IMR-90 (cell line): ENCODE measurements at regions not wholly inside any gene's neighbourhood (a gene's known extent, or its start where the extent isn't known, plus 50 kb on each side); places are given as distances from the start of the nearest gene placed in this dataset.

Source experiments
- ATAC-seq: fragments of 200-7000 bp; cut with Tn5 transposase; 2 replicates; pipeline ENCODE4 v1.9.1; 2020; ENCODE audit warnings: low read depth, mild to moderate bottlenecking, moderate library complexity
- BruUV-seq: library from RNA; stranded (reverse); fragments of 400-500 nt; replicated peaks from 2 replicates; lab custom pipeline; 2021; lab: Mats Ljungman, UMichigan
- CTCF ChIA-PET: fragments of 300-600 bp; formaldehyde crosslinking; extraction: SDS; loops from one replicate; lab custom pipeline; 2021; ENCODE audit warnings: antibody characterized with exemption; lab: Yijun Ruan, JAX
- POLR2A ChIA-PET: fragments of 300-600 bp; sonication (Branson Sonifier 250); formaldehyde crosslinking; loops from one replicate; lab custom pipeline; 2022; ENCODE audit warnings: antibody characterized with exemption; ENCODE audit not compliant: unreplicated experiment; lab: Charles Lee
- DNase-seq: peaks from one replicate; pipeline ENCODE4 v3.0.0; 2013
- H2AFZ ChIP-seq: replicated peaks from 2 replicates; pipeline ENCODE3; 2013; ENCODE audit warnings: low read length, mild to moderate bottlenecking; ENCODE audit not compliant: poor library complexity
- H2AK5ac ChIP-seq: 2 replicates; pipeline ENCODE4 v1.6.1; 2013; ENCODE audit warnings: low read depth, low read length, inconsistent platforms
- H2AK9ac ChIP-seq: replicated peaks from 2 replicates; pipeline ENCODE3; 2013; ENCODE audit warnings: mild to moderate bottlenecking, low read depth, low read length, moderate library complexity; ENCODE audit not compliant: poor library complexity
- H2BK120ac ChIP-seq: 2 replicates; pipeline ENCODE4 v1.6.1; 2013; ENCODE audit warnings: low read depth, low read length, inconsistent platforms
- H2BK15ac ChIP-seq: 3 replicates; pipeline ENCODE4 v1.6.1; 2013; ENCODE audit warnings: low read depth, low read length, inconsistent platforms
- H2BK20ac ChIP-seq: 2 replicates; pipeline ENCODE4 v1.6.1; 2013; ENCODE audit warnings: low read depth, mild to moderate bottlenecking, inconsistent platforms, low read length, moderate library complexity
- H2BK5ac ChIP-seq: 2 replicates; pipeline ENCODE4 v1.6.1; 2013; ENCODE audit warnings: mild to moderate bottlenecking, low read depth, low read length, inconsistent platforms; ENCODE audit not compliant: poor library complexity, severe bottlenecking
- H3K14ac ChIP-seq: replicated peaks from 2 replicates; pipeline ENCODE4 v1.6.1; 2013; ENCODE audit warnings: low read depth, low read length, inconsistent platforms
- H3K18ac ChIP-seq: 2 replicates; pipeline ENCODE4 v1.6.1; 2013; ENCODE audit warnings: low read depth, low read length, control low read depth
- H3K23ac ChIP-seq: 2 replicates; pipeline ENCODE4 v1.6.1; 2013; ENCODE audit warnings: low read depth, low read length, inconsistent platforms
- H3K27ac ChIP-seq: 2 replicates; pipeline ENCODE4 v1.5.1; 2013; ENCODE audit warnings: mild to moderate bottlenecking, control low read depth, low read length; ENCODE audit not compliant: insufficient read depth
- H3K27me3 ChIP-seq: 2 replicates; pipeline ENCODE4 v1.6.1; 2013; ENCODE audit warnings: low read length; ENCODE audit not compliant: control insufficient read depth, insufficient read depth
- H3K36me3 ChIP-seq: 2 replicates; pipeline ENCODE4 v1.6.1; 2013; ENCODE audit warnings: low read length, mixed read lengths; ENCODE audit not compliant: control insufficient read depth, insufficient read depth
- H3K4ac ChIP-seq: 2 replicates; pipeline ENCODE4 v1.6.1; 2013; ENCODE audit warnings: low read depth, low read length, inconsistent platforms
- H3K4me1 ChIP-seq: 2 replicates; pipeline ENCODE4 v1.6.1; 2013; ENCODE audit warnings: low read length, mixed read lengths; ENCODE audit not compliant: control insufficient read depth, insufficient read depth
- H3K4me2 ChIP-seq: 2 replicates; pipeline ENCODE4 v1.6.1; 2013; ENCODE audit warnings: low read depth, mild to moderate bottlenecking, control low read depth, low read length, moderate library complexity
- H3K4me3 ChIP-seq: 2 replicates; pipeline ENCODE4 v1.5.1; 2013; ENCODE audit warnings: low read depth, mild to moderate bottlenecking, control low read depth, low read length, moderate library complexity; ENCODE audit not compliant: insufficient read depth
- H3K56ac ChIP-seq: 2 replicates; pipeline ENCODE4 v1.6.1; 2013; ENCODE audit warnings: low read length, inconsistent platforms; ENCODE audit not compliant: insufficient read depth; ENCODE audit errors: extremely low read depth
- H3K79me1 ChIP-seq, 2 experiments: 2 replicates each; pipeline ENCODE4 v1.6.1; 2013; ENCODE audit warnings: low read length in 2 of 2, inconsistent platforms in 1 of 2, low read depth in 1 of 2
- H3K9ac ChIP-seq: 2 replicates; pipeline ENCODE4 v1.6.1; 2013; ENCODE audit warnings: low read depth, low read length, control low read depth
- H3K9me1 ChIP-seq: 2 replicates; pipeline ENCODE4 v1.6.1; 2013; ENCODE audit warnings: low read length, inconsistent platforms; ENCODE audit not compliant: insufficient read depth
- H3K9me3 ChIP-seq: 2 replicates; pipeline ENCODE4 v1.6.1; 2013; ENCODE audit warnings: low read length; ENCODE audit not compliant: control insufficient read depth, insufficient read depth
- H4K20me1 ChIP-seq: 2 replicates; pipeline ENCODE4 v1.6.1; 2013; ENCODE audit warnings: low read length, inconsistent platforms; ENCODE audit not compliant: insufficient read depth
- H4K5ac ChIP-seq: 2 replicates; pipeline ENCODE4 v1.6.1; 2013; ENCODE audit warnings: mild to moderate bottlenecking, low read depth, low read length, control low read depth
- H4K8ac ChIP-seq, 2 experiments: 2 replicates each; pipeline ENCODE4 v1.6.1; 2013; ENCODE audit warnings: low read depth in 2 of 2, low read length in 2 of 2, control low read depth in 1 of 2, inconsistent platforms in 1 of 2
- H4K91ac ChIP-seq: 2 replicates; pipeline ENCODE4 v1.6.1; 2013; ENCODE audit warnings: low read depth, low read length, inconsistent platforms; ENCODE audit not compliant: insufficient read depth
- CEBPB ChIP-seq: IDR thresholded peaks from 2 replicates; pipeline ENCODE4 v1.6.1; 2012; ENCODE audit warnings: low read depth, low read length, improper control_type of control experiment
- CHD1 ChIP-seq: IDR thresholded peaks from 2 replicates; pipeline ENCODE4 v1.6.1; 2012; ENCODE audit warnings: low read depth, low read length, improper control_type of control experiment
- CTCF ChIP-seq: conservative IDR thresholded peaks from 2 replicates; pipeline ENCODE4 v1.5.1; 2012; ENCODE audit warnings: mild to moderate bottlenecking, low read depth, low read length, improper control_type of control experiment
- ELK1 ChIP-seq: fragments of 150-350 bp; IDR thresholded peaks from 2 replicates; pipeline ENCODE4 v1.6.1; 2016; ENCODE audit warnings: low read depth, mild to moderate bottlenecking, low read length, moderate library complexity, borderline replicate concordance
- FOS ChIP-seq: fragments of 150-350 bp; IDR thresholded peaks from 2 replicates; pipeline ENCODE4 v1.6.1; 2016; ENCODE audit warnings: low read depth, low read length
- MAFK ChIP-seq: IDR thresholded peaks from 2 replicates; pipeline ENCODE4 v1.6.1; 2012; ENCODE audit warnings: low read depth, low read length, improper control_type of control experiment
- MAZ ChIP-seq: IDR thresholded peaks from 2 replicates; pipeline ENCODE4 v1.6.1; 2012; ENCODE audit warnings: low read depth, mild to moderate bottlenecking, low read length, improper control_type of control experiment, moderate library complexity, borderline replicate concordance
- MXI1 ChIP-seq: IDR thresholded peaks from 2 replicates; pipeline ENCODE4 v1.6.1; 2012; ENCODE audit warnings: low read depth, mild to moderate bottlenecking, low read length, moderate library complexity, borderline replicate concordance
- NFE2L2 ChIP-seq: fragments of 150-350 bp; IDR thresholded peaks from 2 replicates; pipeline ENCODE4 v1.6.1; 2016; ENCODE audit warnings: low read depth, mild to moderate bottlenecking, low read length
- RAD21 ChIP-seq: IDR thresholded peaks from 2 replicates; pipeline ENCODE4 v1.6.1; 2012; ENCODE audit warnings: low read length, improper control_type of control experiment
- RFX5 ChIP-seq: IDR thresholded peaks from 2 replicates; pipeline ENCODE4 v1.8.0; 2012; ENCODE audit warnings: low read depth, mild to moderate bottlenecking, low read length, moderate library complexity
- USF2 ChIP-seq: fragments of 150-350 bp; IDR thresholded peaks from 2 replicates; pipeline ENCODE4 v1.6.1; 2017; ENCODE audit warnings: mild to moderate bottlenecking, antibody characterized with exemption, low read length, low read depth
- WGBS, 2 experiments: methylation state at CpG; one replicate each; pipeline versions ENCODE4 v1.1.5 to v1.1.7; 2013; ENCODE audit warnings: missing lambda C conversion rate in 2 of 2; ENCODE audit not compliant: insufficient read length in 1 of 2; ENCODE audit errors: extremely low coverage in 2 of 2; 5-methylcytosine and 5-hydroxymethylcytosine counted together
- dilution Hi-C: fragments of 300-500 bp; cut with HindIII; formaldehyde crosslinking; loops from one replicate; pipeline ENCODE4 v1.14.3; 2018; ENCODE audit warnings: low sequenced_read_pairs; ENCODE audit not compliant: unreplicated experiment
- in situ Hi-C: fragments of 300-500 bp; cut with MboI; formaldehyde crosslinking; loops from 3 replicates; pipeline ENCODE4 v1.14.3; 2019; ENCODE audit warnings: low sequenced_read_pairs, inconsistent platforms, mixed read lengths
- intact Hi-C: fragments of 100-400 bp; cut with micrococcal nuclease; formaldehyde crosslinking; loops from 2 replicates; pipeline ENCODE4 v1.10.0; 2022

- intact Hi-C loops (no loop called here), in situ Hi-C loops (no loop called here), dilution Hi-C loops (no loop called here)
- Histone ChIP-seq H3K4me3 (no peak overlapping the region), H3K27ac (no peak overlapping the region), H3K27me3 (no peaks in the 10 kb centered on the region), H3K36me3 (no peaks in the 10 kb centered on the region), H2AFZ (no peak overlapping the region), H3K9ac (no peak overlapping the region), H4K5ac (0 out of 2 replicates have a peak overlapping the region, but pooled peaks have one; percentile 12), H4K91ac (peak overlapping the region; percentile 84), H3K14ac (peak overlapping the region; percentile 32), H2BK20ac (peak overlapping the region; percentile 73), H2AK5ac (peak overlapping the region; percentile 94), H2BK15ac (peak overlapping the region; percentile 92; the same call in 2 of the 3 replicates), H3K9me1 (peaks cover 2% of the 10 kb centered on the region), H3K4me1 (peaks cover 11% of the 10 kb centered on the region), H3K23ac (no peak overlapping the region), H3K9me3 (no peaks in the 10 kb centered on the region), H3K4me2 (no peak overlapping the region), H3K79me1 (no peaks in the 10 kb centered on the region), H3K4ac (peak overlapping the region; percentile 80), H3K56ac (no peak overlapping the region), H4K8ac (peak overlapping the region; percentile 61 to 93), H2BK120ac (peak overlapping the region; percentile 73), H2AK9ac (no peak overlapping the region), H2BK5ac (no peak overlapping the region), H3K18ac (peak overlapping the region; percentile 26; the same call in 1 of the 2 replicates), H4K20me1 (no peaks in the 10 kb centered on the region)
- peak; percentile 26 for DNase-seq
- TF ChIP-seq MAFK (no peak), FOS (no peak), CHD1 (no peak), USF2 (no peak), MAZ (no peak), RFX5 (no peak), CTCF (no peak), MXI1 (no peak), CEBPB (no peak), NFE2L2 (no peak), RAD21 (no peak), ELK1 (no peak)
- WGBS, 2 experiments, result no CpG with 5 or more reads among the region's 7 CpGs
- ChIA-PET CTCF (interaction anchor here (1.2 kb wide), 1 partner anchor 24 kb away, joined by 5 read pairs; no protein-coding TSS in a partner anchor), POLR2A (no interaction called here)
- peak; percentile 43 for ATAC-seq
- BruUV-seq, result no TSS peak
These were observed 120.5 kb downstream of the PMAIP1 start for GRCh38 chr18:60020107-60020925.
